ENCODE measurements at regions not wholly inside any gene's neighbourhood (a gene's known extent, or its start where the extent isn't known, plus 50 kb on each side); places are given as distances from the start of the nearest gene placed in this dataset.

GRCh38 chr12:67426067-67426466, 156.9 kb downstream of the CAND1 start:
- H3K4me1 ChIP-seq (ENCODE audit: low read length), result no peaks in the 10 kb centered on the region
- H3K27ac ChIP-seq (ENCODE audit: low read length), result no peak overlapping the region
- no peak overlapping the region for H2AFZ ChIP-seq (ENCODE audit: low read length)
- H3K4me3 ChIP-seq (ENCODE audit: low read length), result no peak overlapping the region
- no peaks in the 10 kb centered on the region for H3K27me3 ChIP-seq (replicated peaks; ENCODE audit: insufficient read depth, low read length)
- H3K9ac ChIP-seq (ENCODE audit: low read length), result no peak overlapping the region
- H3K36me3 ChIP-seq (replicated peaks; ENCODE audit: insufficient read depth, low read length), result no peaks in the 10 kb centered on the region
- no peaks in the 10 kb centered on the region for H3K79me2 ChIP-seq (ENCODE audit: low read length)
- no peaks in the 10 kb centered on the region for H3F3A ChIP-seq (ENCODE audit: insufficient read depth, low read length)
- no peak for TF ChIP-seq EZH2phosphoT487 (IDR thresholded peaks at IDR 0.05; ENCODE audit: low read length)
- no peak for TF ChIP-seq EZH2 (optimal IDR thresholded peaks at IDR 0.05; ENCODE audit: low read depth, low read length)
- TF ChIP-seq CTCF (IDR thresholded peaks at IDR 0.05; ENCODE audit: low read length), result no peak
- no peak for DNase-seq
- no peaks in the 10 kb centered on the region for H4K20me1 ChIP-seq (ENCODE audit: insufficient read depth, low read length)
- no peaks in the 10 kb centered on the region for H3K9me3 ChIP-seq (replicated peaks; ENCODE audit: insufficient read depth, low read length)
- H3K4me2 ChIP-seq (ENCODE audit: low read depth, low read length), result no peak overlapping the region
- no peaks in the 10 kb centered on the region for H3K9me2 ChIP-seq (replicated peaks; ENCODE audit: insufficient read depth, low read length)

- Histone ChIP-seq H3K79me2 (ENCODE audit: low read length) (no peaks in the 10 kb centered on the region), H3K4me1 (ENCODE audit: low read length) (no peaks in the 10 kb centered on the region), H3K27ac (ENCODE audit: low read length) (no peak overlapping the region), H3K4me2 (ENCODE audit: low read depth, low read length) (no peak overlapping the region), H3K9me3 (replicated peaks; ENCODE audit: insufficient read depth, low read length) (no peaks in the 10 kb centered on the region), H3K27me3 (replicated peaks; ENCODE audit: insufficient read depth, low read length) (no peaks in the 10 kb centered on the region), H2AFZ (ENCODE audit: low read length) (no peak overlapping the region), H3K4me3 (ENCODE audit: low read length) (no peak overlapping the region), H3F3A (ENCODE audit: insufficient read depth, low read length) (no peaks in the 10 kb centered on the region), H3K9ac (ENCODE audit: low read length) (no peak overlapping the region), H4K20me1 (ENCODE audit: insufficient read depth, low read length) (no peaks in the 10 kb centered on the region), H3K36me3 (replicated peaks; ENCODE audit: insufficient read depth, low read length) (no peaks in the 10 kb centered on the region), H3K9me2 (replicated peaks; ENCODE audit: insufficient read depth, low read length) (no peaks in the 10 kb centered on the region)
- TF ChIP-seq CTCF (IDR thresholded peaks at IDR 0.05; ENCODE audit: low read length), result no peak
- no peak for TF ChIP-seq EZH2phosphoT487 (IDR thresholded peaks at IDR 0.05; ENCODE audit: low read length)
- TF ChIP-seq EZH2 (optimal IDR thresholded peaks at IDR 0.05; ENCODE audit: low read depth, low read length), result no peak
- no peak for DNase-seq
These were observed 158.2 kb downstream of the CAND1 start for GRCh38 chr12:67427336-67427735.

GRCh38 chr12:67428431-67428830, 159.3 kb downstream of the CAND1 start:
- no peaks in the 10 kb centered on the region for H3K4me1 ChIP-seq (ENCODE audit: low read length)
- H4K20me1 ChIP-seq (ENCODE audit: insufficient read depth, low read length), result no peaks in the 10 kb centered on the region
- H3K27ac ChIP-seq (ENCODE audit: low read length), result no peak overlapping the region
- H3K4me3 ChIP-seq (ENCODE audit: low read length), result no peak overlapping the region
- no peaks in the 10 kb centered on the region for H3K79me2 ChIP-seq (ENCODE audit: low read length)
- no peak overlapping the region for H3K4me2 ChIP-seq (ENCODE audit: low read depth, low read length)
- no peaks in the 10 kb centered on the region for H3K9me3 ChIP-seq (replicated peaks; ENCODE audit: insufficient read depth, low read length)
- no peaks in the 10 kb centered on the region for H3K27me3 ChIP-seq (replicated peaks; ENCODE audit: insufficient read depth, low read length)
- TF ChIP-seq EZH2phosphoT487 (IDR thresholded peaks at IDR 0.05; ENCODE audit: low read length) (no peak), EZH2 (optimal IDR thresholded peaks at IDR 0.05; ENCODE audit: low read depth, low read length) (no peak), CTCF (IDR thresholded peaks at IDR 0.05; ENCODE audit: low read length) (no peak)
- no peak overlapping the region for H2AFZ ChIP-seq (ENCODE audit: low read length)
- no peak for DNase-seq
- no peak overlapping the region for H3K9ac ChIP-seq (ENCODE audit: low read length)
- no peaks in the 10 kb centered on the region for H3F3A ChIP-seq (ENCODE audit: insufficient read depth, low read length)
- H3K36me3 ChIP-seq (replicated peaks; ENCODE audit: insufficient read depth, low read length), result no peaks in the 10 kb centered on the region
- H3K9me2 ChIP-seq (replicated peaks; ENCODE audit: insufficient read depth, low read length), result no peaks in the 10 kb centered on the region

Measured in MM.1S (cell line).